KG1 (cell line): ENCODE measurements at regions not wholly inside any gene's neighbourhood (a gene's known extent, or its start where the extent isn't known, plus 50 kb on each side); places are given as distances from the start of the nearest gene placed in this dataset.

Source experiments
- DNase-seq: peaks from one replicate; lab custom pipeline; 2025; lab: John Stamatoyannopoulos, UW

- no peak for DNase-seq
Measured at GRCh38 chr1:104702731-104703130, 953.0 kb downstream of the AMY1C start.

- DNase-seq, result no peak
Measured at GRCh38 chr1:104706631-104707147, 957.0 kb downstream of the AMY1C start.

GRCh38 chr1:104718752-104719151, 969.1 kb downstream of the AMY1C start:
- DNase-seq, result no peak

- no peak for DNase-seq
Measured at GRCh38 chr1:104720741-104721140, 971.0 kb downstream of the AMY1C start.

- no peak for DNase-seq
Measured at GRCh38 chr1:104726917-104727316, 977.2 kb downstream of the AMY1C start.

GRCh38 chr1:104733866-104734265, 984.2 kb downstream of the AMY1C start:
- DNase-seq, result no peak

- DNase-seq, result no peak
Measured at GRCh38 chr1:104745875-104746274, 996.2 kb downstream of the AMY1C start.

GRCh38 chr1:104746994-104747393, 997.3 kb downstream of the AMY1C start:
- no peak for DNase-seq

GRCh38 chr1:104760017-104760416, 1010.3 kb downstream of the AMY1C start:
- no peak for DNase-seq

- DNase-seq, result no peak
Measured at GRCh38 chr1:104761961-104762570, 1012.4 kb downstream of the AMY1C start.

- no peak for DNase-seq
Measured at GRCh38 chr1:104765085-104765484, 1015.4 kb downstream of the AMY1C start.

GRCh38 chr1:104768466-104768865, 1018.8 kb downstream of the AMY1C start:
- DNase-seq, result no peak

- no peak for DNase-seq
Measured at GRCh38 chr1:104780470-104781078, 1030.9 kb downstream of the AMY1C start.

GRCh38 chr1:104785575-104786187, 1036.0 kb downstream of the AMY1C start:
- no peak for DNase-seq

- DNase-seq, result no peak
Measured at GRCh38 chr1:104787866-104788510, 1038.3 kb downstream of the AMY1C start.

GRCh38 chr1:104791030-104791429, 1041.3 kb downstream of the AMY1C start:
- DNase-seq, result no peak

GRCh38 chr1:104794035-104794434, 1044.3 kb downstream of the AMY1C start:
- no peak for DNase-seq

GRCh38 chr1:104795931-104796330, 1046.2 kb downstream of the AMY1C start:
- no peak for DNase-seq

GRCh38 chr1:104797982-104798381, 1048.3 kb downstream of the AMY1C start:
- no peak for DNase-seq

- no peak for DNase-seq
Measured at GRCh38 chr1:104801344-104801743, 1051.6 kb downstream of the AMY1C start.

- no peak for DNase-seq
Measured at GRCh38 chr1:104804147-104804546, 1054.4 kb downstream of the AMY1C start.

- DNase-seq, result no peak
Measured at GRCh38 chr1:104807590-104807989, 1057.9 kb downstream of the AMY1C start.

- no peak for DNase-seq
Measured at GRCh38 chr1:104825401-104825800, 1075.7 kb downstream of the AMY1C start.
